ENCODE measurements at regions not wholly inside any gene's neighbourhood (a gene's known extent, or its start where the extent isn't known, plus 50 kb on each side); places are given as distances from the start of the nearest gene placed in this dataset.

DNA sequence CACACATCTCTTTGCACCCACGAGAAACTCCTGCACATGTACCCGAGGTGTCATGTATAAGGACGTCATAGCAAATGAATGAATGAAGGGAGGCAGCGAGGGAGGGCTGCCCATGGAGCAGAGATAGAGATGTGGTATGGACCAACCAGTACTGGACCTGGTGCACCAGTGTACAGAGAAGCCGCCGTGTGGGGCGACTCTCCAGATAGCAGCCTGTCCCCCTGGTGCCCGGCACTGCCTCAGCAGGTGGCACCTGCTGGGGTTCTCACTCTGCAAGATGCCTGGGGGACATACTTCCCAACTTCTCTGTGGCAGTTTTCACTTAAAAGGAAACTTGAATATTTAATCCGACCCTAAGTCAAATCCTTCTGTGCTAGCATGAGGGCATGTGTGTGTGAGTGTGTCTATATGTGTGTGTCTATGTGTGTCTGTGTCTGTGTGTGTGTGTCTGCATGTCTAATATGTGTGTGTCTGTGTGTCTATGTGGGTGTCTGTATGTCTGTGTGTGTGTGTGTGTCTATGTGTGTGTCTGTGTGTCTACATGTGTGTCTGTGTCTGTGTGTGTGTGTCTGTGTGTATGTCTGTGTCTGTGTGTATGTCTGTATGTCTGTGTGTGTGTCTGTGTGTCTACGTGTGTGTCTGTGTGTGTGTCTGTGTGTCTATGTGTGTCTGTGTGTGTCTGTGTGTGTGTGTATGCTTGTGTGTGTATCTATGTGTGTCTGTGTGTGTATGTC is 132.0 kb downstream of the RNASET2 start:
- no peak overlapping the region for H3K4me3 ChIP-seq (ENCODE audit: low read depth, low read length)
- no peak for DNase-seq (ENCODE audit: low read depth)
- no peak for TF ChIP-seq CTCF (conservative IDR thresholded peaks at IDR 0.05; ENCODE audit: low read depth, low read length)

DNA sequence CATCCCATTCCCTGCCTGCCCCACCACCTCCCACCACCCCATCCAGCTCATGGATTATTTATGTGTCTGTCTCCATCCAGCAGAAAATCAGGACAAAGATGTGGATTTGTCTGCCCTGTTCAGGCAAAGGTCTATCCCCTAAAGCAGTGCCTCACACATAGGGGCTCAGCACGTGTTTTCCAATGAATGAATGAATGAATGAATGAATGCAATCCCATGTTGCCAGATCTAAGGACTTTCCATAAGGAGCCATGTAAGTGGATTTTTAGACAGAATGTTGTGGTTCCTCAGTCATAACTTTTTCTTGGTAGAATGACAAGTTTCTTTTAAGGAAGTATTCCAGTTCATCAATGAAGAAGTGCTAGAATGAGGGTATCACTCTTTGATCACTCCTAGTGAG is 133.7 kb downstream of the RNASET2 start:
- no peak for TF ChIP-seq CTCF (conservative IDR thresholded peaks at IDR 0.05; ENCODE audit: low read depth, low read length)
- no peak overlapping the region for H3K4me3 ChIP-seq (ENCODE audit: low read depth, low read length)
- DNase-seq (ENCODE audit: low read depth) = no peak

GRCh38 chr6:166820483-166820882 is 135.9 kb downstream of the RNASET2 start:
- no peak overlapping the region for H3K4me3 ChIP-seq (ENCODE audit: low read depth, low read length)
- no peak for TF ChIP-seq CTCF (conservative IDR thresholded peaks at IDR 0.05; ENCODE audit: low read depth, low read length)
- no peak for DNase-seq (ENCODE audit: low read depth)

DNA sequence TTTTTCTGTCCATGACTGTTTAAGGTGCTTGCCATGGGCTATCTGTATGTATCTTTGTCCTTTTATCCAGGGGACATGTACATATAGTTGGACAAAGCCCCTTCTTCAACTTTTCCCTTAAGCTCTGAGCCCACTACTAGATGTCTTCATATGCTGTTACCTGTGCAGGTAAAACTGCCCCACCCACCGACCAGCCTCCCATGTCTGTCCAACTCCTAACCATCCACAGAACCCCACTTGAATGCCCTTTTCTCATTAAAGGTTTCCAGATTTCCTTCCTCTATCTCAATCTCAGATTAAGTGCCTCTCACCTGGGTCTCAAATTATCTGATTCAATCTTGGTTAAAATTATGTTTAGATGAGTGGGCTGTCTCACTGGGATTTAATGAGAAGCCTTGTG is 136.3 kb downstream of the RNASET2 start:
- TF ChIP-seq CTCF (conservative IDR thresholded peaks at IDR 0.05; ENCODE audit: low read depth, low read length) = no peak
- DNase-seq (ENCODE audit: low read depth) = no peak
- no peak overlapping the region for H3K4me3 ChIP-seq (ENCODE audit: low read depth, low read length)

DNA sequence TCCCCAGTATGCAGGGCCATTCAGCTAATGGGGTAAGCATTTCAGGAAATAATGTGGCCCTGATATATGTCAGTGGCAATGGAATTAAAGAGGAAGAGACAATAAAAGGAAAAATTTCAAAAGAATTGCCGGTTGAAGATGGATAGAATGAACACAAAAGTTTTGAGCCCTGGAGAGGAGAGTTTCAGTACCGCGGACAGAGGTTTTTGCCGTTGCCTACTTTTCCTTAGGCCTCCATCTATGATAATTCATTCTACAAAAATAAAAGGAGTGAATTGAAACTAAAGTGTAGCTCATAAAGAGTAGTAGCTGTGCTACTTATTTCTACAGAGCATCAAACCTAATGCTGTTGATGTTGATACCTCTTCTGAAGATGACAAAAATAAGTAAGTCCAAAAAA is 140.7 kb downstream of the RNASET2 start:
- H3K4me3 ChIP-seq (ENCODE audit: low read depth, low read length) = no peak overlapping the region
- DNase-seq (ENCODE audit: low read depth) = no peak
- no peak for TF ChIP-seq CTCF (conservative IDR thresholded peaks at IDR 0.05; ENCODE audit: low read depth, low read length)

- no peak for TF ChIP-seq CTCF (conservative IDR thresholded peaks at IDR 0.05; ENCODE audit: low read depth, low read length)
- DNase-seq (ENCODE audit: low read depth) = no peak
- H3K4me3 ChIP-seq (ENCODE audit: low read depth, low read length) = no peak overlapping the region
These were observed 142.0 kb downstream of the RNASET2 start for GRCh38 chr6:166814390-166814789.

DNA sequence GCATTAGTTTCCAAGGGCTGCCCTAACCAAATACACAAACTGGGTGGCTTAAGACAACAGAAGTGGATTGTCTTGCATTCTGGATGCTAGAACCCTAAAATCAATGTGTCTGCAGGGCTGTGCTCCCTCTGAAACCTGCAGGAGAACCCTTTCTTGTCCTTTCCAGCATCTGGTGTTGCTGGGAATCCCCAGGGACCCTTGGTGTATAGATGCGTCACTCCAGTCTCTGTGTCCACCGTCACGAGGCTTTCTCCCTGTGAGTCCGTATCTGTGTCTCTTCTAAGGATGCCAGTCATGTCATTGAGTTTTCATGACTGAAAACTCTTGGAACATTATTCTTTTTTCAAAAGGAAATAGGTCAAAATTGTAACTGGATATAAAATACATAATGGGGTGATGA is 142.9 kb downstream of the RNASET2 start:
- no peak for DNase-seq (ENCODE audit: low read depth)
- no peak overlapping the region for H3K4me3 ChIP-seq (ENCODE audit: low read depth, low read length)
- no peak for TF ChIP-seq CTCF (conservative IDR thresholded peaks at IDR 0.05; ENCODE audit: low read depth, low read length)
